ENCODE measurements at regions not wholly inside any gene's neighbourhood (a gene's known extent, or its start where the extent isn't known, plus 50 kb on each side); places are given as distances from the start of the nearest gene placed in this dataset.

DNA sequence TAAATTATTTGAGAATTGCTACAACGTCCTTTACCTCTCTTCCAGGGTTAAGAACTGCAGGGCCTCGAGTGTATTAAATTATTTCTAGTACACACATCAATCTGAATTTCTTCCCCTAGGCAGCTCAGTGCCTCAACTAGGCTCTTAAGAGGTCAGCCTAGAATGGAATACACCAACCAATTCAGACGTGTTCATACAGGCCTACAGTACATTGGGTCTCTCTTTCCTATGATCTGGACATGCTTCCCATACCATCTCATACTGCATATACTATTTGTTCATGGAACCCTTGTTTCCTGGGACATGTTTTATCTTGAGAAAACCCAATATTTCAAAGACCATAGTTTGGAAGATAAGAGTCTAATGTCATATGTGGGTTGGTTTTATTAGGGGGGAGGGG lies 434.1 kb upstream of the WWC1 start:
- TF ChIP-seq MAX (IDR thresholded peaks at IDR 0.05; ENCODE audit: insufficient read depth, insufficient read length) (no peak), GATA2 (IDR thresholded peaks at IDR 0.05; ENCODE audit: insufficient read depth, insufficient read length, low read depth, low read length) (no peak), POLR2AphosphoS5 (IDR thresholded peaks at IDR 0.05; ENCODE audit: insufficient read depth, low read depth, low read length) (no peak), CTCF (IDR thresholded peaks at IDR 0.05; ENCODE audit: extremely low read depth in 1 of 2, insufficient read depth in 1 of 2, low read depth in 1 of 2, low read length in 2 of 2) (no peak), MYC (IDR thresholded peaks at IDR 0.05; ENCODE audit: low read depth, low read length) (no peak), POLR2A (IDR thresholded peaks at IDR 0.05; ENCODE audit: low read depth, low read length) (no peak), EZH2 (IDR thresholded peaks at IDR 0.05; ENCODE audit: borderline replicate concordance, low read depth, low read length, severe bottlenecking) (no peak)

All from endothelial cell of umbilical vein (primary cell).